CD4-positive, alpha-beta T cell treated with Interleukin-21 for 1 hour (primary cell): ENCODE measurements at regions not wholly inside any gene's neighbourhood (a gene's known extent, or its start where the extent isn't known, plus 50 kb on each side); places are given as distances from the start of the nearest gene placed in this dataset.

ENCODE experiments used
- DNase-seq: peaks from one replicate; pipeline ENCODE4 v3.0.0-alpha.2; 2020

DNA sequence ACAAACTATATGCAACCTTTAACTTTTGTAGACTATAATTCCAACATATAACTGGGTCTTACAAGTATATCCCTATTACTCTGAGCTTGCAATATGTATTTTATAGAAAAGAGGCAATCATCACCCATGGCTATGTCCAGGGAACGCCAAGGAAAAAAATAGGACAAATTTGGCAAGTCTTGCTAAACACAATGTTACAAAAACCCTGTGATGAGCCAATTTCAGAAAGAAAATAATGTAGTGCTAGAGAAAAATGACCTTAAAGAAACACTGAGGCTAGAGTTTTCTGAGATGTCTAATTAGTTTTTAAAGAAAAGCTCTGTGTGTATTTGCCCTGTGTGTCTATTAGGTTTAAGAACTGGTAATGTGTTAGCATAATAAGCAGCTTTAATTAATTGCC lies 68.0 kb upstream of the FREM2 start:
- DNase-seq, result no peak

DNA sequence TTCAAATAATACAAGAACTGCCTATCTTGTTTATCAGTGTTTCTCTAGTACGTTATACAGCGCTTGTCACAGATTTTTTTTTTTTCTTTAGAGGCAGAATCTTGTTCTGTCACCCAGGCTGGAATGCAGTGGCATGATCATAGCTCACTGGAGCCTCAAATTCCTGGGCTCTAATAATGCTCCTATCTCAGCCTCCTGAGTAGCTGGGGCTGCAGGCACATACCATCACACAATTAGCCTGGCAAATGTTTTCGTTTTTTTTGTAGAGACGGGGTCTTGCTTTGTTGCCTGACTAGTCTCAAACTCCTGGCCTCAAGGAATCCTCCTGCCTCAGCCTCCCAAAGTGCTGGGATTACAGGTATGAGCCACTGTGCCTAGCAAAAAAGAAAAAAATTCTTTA lies 66.0 kb upstream of the FREM2 start:
- DNase-seq, result no peak

DNA sequence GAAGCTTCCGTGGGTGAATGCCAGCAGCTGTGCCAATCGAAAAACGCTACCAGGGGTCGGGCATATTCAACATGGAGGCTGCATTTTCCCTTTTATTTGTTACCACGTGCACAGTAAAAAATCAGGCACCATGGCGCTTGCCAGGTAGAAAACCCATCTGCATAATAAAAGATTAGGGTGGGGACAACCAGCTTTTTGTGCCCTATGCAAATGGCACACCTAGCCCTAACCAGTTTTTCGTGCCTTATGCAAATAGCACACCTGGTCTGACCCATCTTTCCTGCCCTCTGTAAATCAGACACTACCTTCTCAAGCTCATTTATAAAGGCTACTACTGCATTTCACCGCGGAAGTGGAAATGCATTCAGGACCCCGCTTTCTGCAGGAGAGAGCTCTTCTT lies 62.1 kb upstream of the FREM2 start:
- no peak for DNase-seq

DNA sequence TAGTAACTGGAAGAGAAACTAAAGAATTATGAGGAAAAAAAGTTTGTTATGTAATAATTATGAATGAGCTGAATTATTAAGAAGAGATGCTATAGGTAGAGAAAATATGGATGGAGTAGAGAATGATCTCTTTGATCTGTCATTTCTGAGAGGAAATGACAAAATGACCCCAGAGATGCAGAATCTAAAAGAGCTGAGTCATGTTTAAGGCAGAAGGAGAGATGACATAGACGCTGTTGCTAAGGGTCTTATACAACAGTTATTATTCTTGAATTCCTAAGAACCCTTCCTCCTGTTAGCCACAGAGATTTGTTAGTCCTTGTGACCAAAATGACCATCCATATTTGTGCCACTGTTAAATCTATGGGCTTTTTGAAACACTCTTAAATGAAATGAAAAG lies 58.3 kb upstream of the FREM2 start:
- DNase-seq, result no peak

DNA sequence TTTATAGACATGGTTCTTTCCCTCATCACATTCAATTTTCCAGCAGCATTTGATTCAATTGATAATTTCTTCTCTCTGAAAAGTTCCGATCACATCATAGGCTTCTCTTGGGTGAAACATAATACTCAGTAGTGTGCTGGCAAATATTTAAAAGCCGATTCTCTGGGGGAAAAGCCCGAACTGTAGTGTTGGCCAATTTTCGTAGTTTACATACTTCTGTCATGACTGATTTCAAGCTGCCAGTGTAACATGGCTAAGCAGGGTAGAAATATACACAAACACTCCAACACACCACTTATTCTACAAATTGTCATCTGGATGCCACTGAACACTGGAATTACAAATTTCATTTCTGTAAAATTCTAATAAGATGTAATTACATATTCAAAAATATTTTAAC lies 56.1 kb upstream of the FREM2 start:
- DNase-seq, result no peak

DNA sequence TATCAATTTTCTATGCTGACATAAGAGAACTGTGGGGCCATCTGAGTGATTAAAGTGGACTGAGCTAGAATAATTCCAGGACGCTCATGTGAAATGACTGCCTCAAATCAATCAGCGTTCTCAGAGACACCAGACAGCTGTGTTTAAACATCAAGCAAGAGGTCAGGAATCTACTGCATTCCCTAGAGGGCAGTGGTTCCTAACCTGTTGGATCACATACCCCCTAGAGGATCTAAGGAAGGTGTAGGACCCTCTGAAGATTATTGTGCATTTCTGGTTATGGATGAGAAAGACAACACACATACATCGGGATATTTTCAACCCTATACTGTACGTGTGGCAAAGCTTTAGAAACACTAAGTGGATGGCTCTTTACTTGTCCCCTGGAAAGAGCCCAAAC lies 51.8 kb upstream of the FREM2 start:
- no peak for DNase-seq

DNA sequence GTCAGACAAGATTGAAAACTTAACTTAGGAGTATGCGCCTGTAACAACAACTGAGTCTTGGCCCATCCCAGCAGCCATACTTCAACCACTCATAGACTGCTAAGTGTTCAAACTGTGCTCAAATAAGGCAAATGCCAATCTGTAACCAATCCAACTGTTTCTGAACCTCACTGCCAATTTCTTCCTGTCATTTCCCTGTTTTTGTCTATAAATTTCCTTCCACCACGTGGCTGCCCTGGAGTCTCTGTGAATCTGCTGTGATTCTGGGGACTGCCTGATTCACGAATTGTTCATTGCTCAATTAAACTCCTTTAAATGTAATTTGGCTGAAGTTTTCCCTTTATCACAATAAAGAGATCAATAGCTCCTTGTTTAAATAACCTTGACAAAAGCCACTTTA lies 50.8 kb upstream of the FREM2 start:
- DNase-seq, result no peak

DNA sequence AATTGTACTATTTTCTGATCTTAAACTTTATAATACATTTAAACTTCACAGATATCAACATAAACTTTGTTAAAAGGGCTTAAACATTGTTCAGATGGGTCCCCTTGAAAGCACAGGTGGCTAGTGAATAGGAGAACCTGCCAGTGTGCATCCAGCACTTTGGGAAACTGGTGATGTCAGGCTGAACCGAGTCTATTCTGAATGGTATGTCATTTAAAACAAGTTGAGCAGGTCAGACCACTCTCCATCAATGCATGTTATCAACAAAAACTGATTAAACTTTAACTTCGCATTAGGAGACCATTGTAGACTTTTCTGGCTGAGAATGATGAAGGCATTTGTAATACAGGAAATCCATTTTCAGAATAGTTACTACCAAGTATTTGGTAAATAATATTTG lies 50.1 kb upstream of the FREM2 start:
- DNase-seq, result no peak
